ENCODE measurements at regions not wholly inside any gene's neighbourhood (a gene's known extent, or its start where the extent isn't known, plus 50 kb on each side); places are given as distances from the start of the nearest gene placed in this dataset.

DNA sequence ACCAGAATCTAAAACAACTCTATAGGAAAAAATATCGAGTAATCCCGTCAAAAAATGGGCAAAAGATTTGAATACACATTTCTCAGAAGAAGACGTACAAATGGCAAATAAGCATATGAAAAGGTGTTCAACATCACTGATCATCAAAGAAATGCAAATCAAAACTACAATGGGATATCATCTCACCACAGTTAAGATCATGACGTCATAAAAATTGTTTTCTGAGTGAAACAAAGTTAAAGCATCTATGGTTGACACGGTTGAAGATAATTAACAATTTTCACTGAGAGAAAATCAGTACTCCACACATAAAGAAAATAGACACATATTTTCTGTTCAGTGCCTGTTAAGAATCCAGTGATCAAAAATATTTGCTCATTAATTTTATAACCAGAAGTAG, 1010.8 kb upstream of the ADGRL3 start:
- TF ChIP-seq, protein P1, sequence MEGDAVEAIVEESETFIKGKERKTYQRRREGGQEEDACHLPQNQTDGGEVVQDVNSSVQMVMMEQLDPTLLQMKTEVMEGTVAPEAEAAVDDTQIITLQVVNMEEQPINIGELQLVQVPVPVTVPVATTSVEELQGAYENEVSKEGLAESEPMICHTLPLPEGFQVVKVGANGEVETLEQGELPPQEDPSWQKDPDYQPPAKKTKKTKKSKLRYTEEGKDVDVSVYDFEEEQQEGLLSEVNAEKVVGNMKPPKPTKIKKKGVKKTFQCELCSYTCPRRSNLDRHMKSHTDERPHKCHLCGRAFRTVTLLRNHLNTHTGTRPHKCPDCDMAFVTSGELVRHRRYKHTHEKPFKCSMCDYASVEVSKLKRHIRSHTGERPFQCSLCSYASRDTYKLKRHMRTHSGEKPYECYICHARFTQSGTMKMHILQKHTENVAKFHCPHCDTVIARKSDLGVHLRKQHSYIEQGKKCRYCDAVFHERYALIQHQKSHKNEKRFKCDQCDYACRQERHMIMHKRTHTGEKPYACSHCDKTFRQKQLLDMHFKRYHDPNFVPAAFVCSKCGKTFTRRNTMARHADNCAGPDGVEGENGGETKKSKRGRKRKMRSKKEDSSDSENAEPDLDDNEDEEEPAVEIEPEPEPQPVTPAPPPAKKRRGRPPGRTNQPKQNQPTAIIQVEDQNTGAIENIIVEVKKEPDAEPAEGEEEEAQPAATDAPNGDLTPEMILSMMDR (conservative IDR thresholded peaks at IDR 0.05 in 1 of 2, IDR thresholded peaks at IDR 0.05 in 1 of 2; ENCODE audit: extremely low read depth in 1 of 2, insufficient read depth in 1 of 2, low read depth in 1 of 2, low read length in 2 of 2), result no peak
- TF ChIP-seq EZH2 (IDR thresholded peaks at IDR 0.05; ENCODE audit: borderline replicate concordance, low read length), result no peak

Measured in mammary epithelial cell (primary cell).